ENCODE measurements at regions not wholly inside any gene's neighbourhood (a gene's known extent, or its start where the extent isn't known, plus 50 kb on each side); places are given as distances from the start of the nearest gene placed in this dataset.

DNA sequence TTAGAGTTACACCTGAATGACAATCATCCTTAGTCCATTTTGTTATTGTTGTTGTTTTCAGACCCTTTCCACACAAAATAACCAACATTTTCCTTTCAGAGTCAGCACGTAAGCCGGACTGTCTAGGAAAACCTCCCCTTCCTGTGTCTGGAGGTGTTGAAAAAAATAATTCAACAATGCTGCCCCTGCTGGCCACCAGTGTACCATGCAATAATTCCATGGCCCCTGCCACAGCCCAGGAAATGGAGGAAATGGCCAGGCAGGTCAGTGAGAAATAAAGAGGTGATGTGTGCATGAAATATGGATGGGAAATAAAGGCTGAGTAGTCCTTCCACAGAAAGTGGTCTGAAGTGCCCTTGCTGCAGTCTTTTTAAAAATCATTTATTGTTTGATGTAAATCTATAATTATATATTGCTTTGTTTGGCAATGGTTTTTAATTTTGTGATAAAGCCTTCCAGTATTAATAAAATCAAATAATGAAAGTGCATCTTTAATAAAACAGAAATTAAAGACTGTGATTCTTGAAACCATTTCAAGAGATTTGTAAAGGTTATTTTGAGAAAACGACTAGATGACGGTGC is 152.8 kb upstream of the PAPPA start:
- Histone ChIP-seq H3K4me3 (ENCODE audit: severe bottlenecking) (no peak overlapping the region), H3K9me3 (ENCODE audit: severe bottlenecking) (no peaks in the 10 kb centered on the region), H3K4me1 (ENCODE audit: insufficient read depth, poor library complexity, severe bottlenecking) (peaks cover 45% of the 10 kb centered on the region), H3K27ac (ENCODE audit: poor library complexity, severe bottlenecking) (no peak overlapping the region), H3K36me3 (ENCODE audit: low read depth) (no peaks in the 10 kb centered on the region), H3K27me3 (ENCODE audit: insufficient read depth, poor library complexity, severe bottlenecking) (no peaks in the 10 kb centered on the region)
- ATAC-seq (ENCODE audit: low read depth) (no peak), DNase-seq (ENCODE audit: low spot score) (no peak)
- TF ChIP-seq, protein P1, sequence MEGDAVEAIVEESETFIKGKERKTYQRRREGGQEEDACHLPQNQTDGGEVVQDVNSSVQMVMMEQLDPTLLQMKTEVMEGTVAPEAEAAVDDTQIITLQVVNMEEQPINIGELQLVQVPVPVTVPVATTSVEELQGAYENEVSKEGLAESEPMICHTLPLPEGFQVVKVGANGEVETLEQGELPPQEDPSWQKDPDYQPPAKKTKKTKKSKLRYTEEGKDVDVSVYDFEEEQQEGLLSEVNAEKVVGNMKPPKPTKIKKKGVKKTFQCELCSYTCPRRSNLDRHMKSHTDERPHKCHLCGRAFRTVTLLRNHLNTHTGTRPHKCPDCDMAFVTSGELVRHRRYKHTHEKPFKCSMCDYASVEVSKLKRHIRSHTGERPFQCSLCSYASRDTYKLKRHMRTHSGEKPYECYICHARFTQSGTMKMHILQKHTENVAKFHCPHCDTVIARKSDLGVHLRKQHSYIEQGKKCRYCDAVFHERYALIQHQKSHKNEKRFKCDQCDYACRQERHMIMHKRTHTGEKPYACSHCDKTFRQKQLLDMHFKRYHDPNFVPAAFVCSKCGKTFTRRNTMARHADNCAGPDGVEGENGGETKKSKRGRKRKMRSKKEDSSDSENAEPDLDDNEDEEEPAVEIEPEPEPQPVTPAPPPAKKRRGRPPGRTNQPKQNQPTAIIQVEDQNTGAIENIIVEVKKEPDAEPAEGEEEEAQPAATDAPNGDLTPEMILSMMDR (IDR thresholded peaks at IDR 0.05; ENCODE audit: poor library complexity, severe bottlenecking), result peak; percentile 54

DNA sequence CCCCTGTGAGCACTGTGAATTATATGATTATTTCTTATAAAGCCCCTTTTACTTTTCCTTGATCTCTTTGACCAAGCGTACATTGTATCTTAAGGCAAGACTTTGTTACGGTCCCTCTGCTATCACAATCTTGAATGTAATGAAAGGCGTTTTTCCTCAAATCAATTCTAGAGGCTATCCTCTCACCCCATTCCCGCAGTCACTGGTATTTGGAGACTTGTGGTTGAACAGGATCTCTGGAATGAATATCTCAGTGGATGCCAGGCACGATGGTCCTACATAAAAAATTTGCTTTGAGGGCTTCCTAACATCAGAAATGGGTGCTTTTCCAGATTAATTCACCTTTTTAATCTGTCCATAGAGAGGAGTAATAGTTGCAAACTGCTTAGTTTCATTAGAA is 151.4 kb upstream of the PAPPA start:
- DNase-seq (ENCODE audit: low spot score) (no peak), ATAC-seq (ENCODE audit: low read depth) (no peak)
- peak overlapping the region; percentile 16 for H3K27ac ChIP-seq (ENCODE audit: poor library complexity, severe bottlenecking)
- H3K4me3 ChIP-seq (ENCODE audit: severe bottlenecking), result no peak overlapping the region
- TF ChIP-seq, protein P1 (IDR thresholded peaks at IDR 0.05; ENCODE audit: poor library complexity, severe bottlenecking), result no peak
- no peaks in the 10 kb centered on the region for H3K9me3 ChIP-seq (ENCODE audit: severe bottlenecking)
- no peaks in the 10 kb centered on the region for H3K27me3 ChIP-seq (ENCODE audit: insufficient read depth, poor library complexity, severe bottlenecking)
- H3K4me1 ChIP-seq (ENCODE audit: insufficient read depth, poor library complexity, severe bottlenecking), result peaks cover 34% of the 10 kb centered on the region
- H3K36me3 ChIP-seq (ENCODE audit: low read depth), result no peaks in the 10 kb centered on the region

DNA sequence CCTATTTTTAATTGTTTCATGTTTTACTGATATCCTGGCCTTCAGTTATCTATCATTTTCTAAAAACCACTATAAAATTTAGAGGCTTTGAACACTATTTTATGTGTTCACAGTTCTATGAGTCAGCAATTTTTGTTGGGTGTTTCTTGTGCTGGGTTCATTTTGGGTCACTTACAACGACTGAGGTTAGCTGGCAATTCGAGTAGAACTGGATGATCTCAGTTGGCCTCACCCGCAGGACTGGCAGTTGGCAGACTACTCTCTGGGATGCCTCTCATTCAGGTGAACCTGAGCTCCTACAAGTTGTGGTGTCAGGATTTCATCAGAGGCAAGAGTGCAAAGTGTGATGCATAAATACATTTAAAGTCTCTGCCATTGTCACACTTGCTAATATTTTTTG is 151.0 kb upstream of the PAPPA start:
- peak; percentile 73 for ATAC-seq (ENCODE audit: low read depth)
- Histone ChIP-seq H3K9me3 (ENCODE audit: severe bottlenecking) (no peaks in the 10 kb centered on the region), H3K4me3 (ENCODE audit: severe bottlenecking) (no peak overlapping the region), H3K27me3 (ENCODE audit: insufficient read depth, poor library complexity, severe bottlenecking) (no peaks in the 10 kb centered on the region), H3K27ac (ENCODE audit: poor library complexity, severe bottlenecking) (peak overlapping the region; percentile 16), H3K36me3 (ENCODE audit: low read depth) (no peaks in the 10 kb centered on the region), H3K4me1 (ENCODE audit: insufficient read depth, poor library complexity, severe bottlenecking) (peaks cover 31% of the 10 kb centered on the region)
- peak; percentile 57 for DNase-seq (ENCODE audit: low spot score)
- TF ChIP-seq, protein P1 (IDR thresholded peaks at IDR 0.05; ENCODE audit: poor library complexity, severe bottlenecking), result no peak

DNA sequence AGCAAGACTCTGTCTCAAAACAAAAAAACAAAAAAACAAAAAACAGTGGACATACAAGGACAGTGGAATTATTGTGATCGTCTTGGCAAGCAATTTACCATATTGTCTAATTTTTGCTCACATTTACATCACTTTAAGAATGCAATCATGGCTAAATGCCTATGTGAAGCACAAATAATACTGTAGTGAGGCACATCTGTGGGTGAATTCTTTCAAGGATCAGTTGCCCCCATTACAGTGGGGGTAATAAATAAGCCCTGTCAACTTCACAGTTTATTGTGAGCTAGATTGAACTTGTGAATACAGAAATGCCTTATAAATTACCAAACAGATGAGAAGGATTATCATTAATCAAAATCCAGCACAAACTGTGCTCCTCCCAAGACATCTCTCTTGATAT is 150.2 kb upstream of the PAPPA start:
- Histone ChIP-seq H3K4me1 (ENCODE audit: insufficient read depth, poor library complexity, severe bottlenecking) (peaks cover 29% of the 10 kb centered on the region), H3K27ac (ENCODE audit: poor library complexity, severe bottlenecking) (no peak overlapping the region), H3K27me3 (ENCODE audit: insufficient read depth, poor library complexity, severe bottlenecking) (no peaks in the 10 kb centered on the region), H3K9me3 (ENCODE audit: severe bottlenecking) (no peaks in the 10 kb centered on the region), H3K36me3 (ENCODE audit: low read depth) (no peaks in the 10 kb centered on the region), H3K4me3 (ENCODE audit: severe bottlenecking) (no peak overlapping the region)
- ATAC-seq (ENCODE audit: low read depth) (no peak), DNase-seq (ENCODE audit: low spot score) (no peak)
- TF ChIP-seq, protein P1 (IDR thresholded peaks at IDR 0.05; ENCODE audit: poor library complexity, severe bottlenecking), result no peak

DNA sequence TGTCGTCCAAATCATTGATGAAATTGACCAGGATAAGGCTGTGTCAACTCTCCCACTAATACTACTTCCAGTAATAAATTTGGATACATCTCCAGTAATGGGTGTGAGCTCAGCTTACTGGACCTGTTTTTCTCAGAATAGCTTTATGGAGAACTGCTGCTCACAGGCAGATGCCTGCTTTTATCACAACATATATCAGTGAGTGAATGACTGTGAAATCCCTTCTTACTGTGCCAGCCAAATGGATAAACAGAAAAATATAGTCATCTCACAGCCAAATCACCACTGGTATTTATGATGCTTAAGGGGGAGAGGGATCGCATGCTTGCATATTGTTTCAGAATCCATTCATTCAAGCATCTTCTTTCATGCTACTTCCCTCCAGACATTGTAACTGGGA is 148.4 kb upstream of the PAPPA start:
- TF ChIP-seq, protein P1 (IDR thresholded peaks at IDR 0.05; ENCODE audit: poor library complexity, severe bottlenecking), result no peak
- ATAC-seq (ENCODE audit: low read depth) (no peak), DNase-seq (ENCODE audit: low spot score) (no peak)
- H3K4me1 ChIP-seq (ENCODE audit: insufficient read depth, poor library complexity, severe bottlenecking), result peaks cover 21% of the 10 kb centered on the region
- H3K27ac ChIP-seq (ENCODE audit: poor library complexity, severe bottlenecking), result no peak overlapping the region
- H3K27me3 ChIP-seq (ENCODE audit: insufficient read depth, poor library complexity, severe bottlenecking), result no peaks in the 10 kb centered on the region
- no peak overlapping the region for H3K4me3 ChIP-seq (ENCODE audit: severe bottlenecking)
- no peaks in the 10 kb centered on the region for H3K36me3 ChIP-seq (ENCODE audit: low read depth)
- no peaks in the 10 kb centered on the region for H3K9me3 ChIP-seq (ENCODE audit: severe bottlenecking)
